ENCODE measurements at regions not wholly inside any gene's neighbourhood (a gene's known extent, or its start where the extent isn't known, plus 50 kb on each side); places are given as distances from the start of the nearest gene placed in this dataset.

- POLR2A ChIA-PET: no interaction called here
- TF ChIP-seq CTCF (IDR thresholded peaks at IDR 0.05): no peak
- DNase-seq (no peak), ATAC-seq (no peak)
- H3K4me1 Mint-ChIP-seq (ENCODE audit: low read depth): no peaks in the 10 kb centered on the region
- H3K27me3 Mint-ChIP-seq: peaks cover 3% of the 10 kb centered on the region
- no peak overlapping the region for H3K27ac Mint-ChIP-seq
- H3K4me3 Mint-ChIP-seq: no peak overlapping the region
- H3K9me3 Mint-ChIP-seq: no peaks in the 10 kb centered on the region
- CTCF ChIA-PET: no interaction called here
- no peaks in the 10 kb centered on the region for H3K36me3 Mint-ChIP-seq (ENCODE audit: low read depth)
- intact Hi-C loops (cut with micrococcal nuclease): no loop called here
Measured at GRCh38 chr11:127109796-127110480, 109.4 kb upstream of the KIRREL3 start.

GRCh38 chr11:127108838-127109237, 108.3 kb upstream of the KIRREL3 start:
- TF ChIP-seq CTCF (IDR thresholded peaks at IDR 0.05): no peak
- no peak for ATAC-seq
- Mint-ChIP-seq H3K27ac (no peak overlapping the region), H3K4me1 (ENCODE audit: low read depth) (no peaks in the 10 kb centered on the region), H3K4me3 (no peak overlapping the region), H3K36me3 (ENCODE audit: low read depth) (no peaks in the 10 kb centered on the region), H3K9me3 (no peaks in the 10 kb centered on the region), H3K27me3 (peaks cover 3% of the 10 kb centered on the region)
- ChIA-PET POLR2A (no interaction called here), CTCF (no interaction called here)
- DNase-seq: no peak
- intact Hi-C loops (cut with micrococcal nuclease): no loop called here

- no peak for TF ChIP-seq CTCF (IDR thresholded peaks at IDR 0.05)
- ChIA-PET CTCF (no interaction called here), POLR2A (no interaction called here)
- Mint-ChIP-seq H3K4me3 (no peak overlapping the region), H3K9me3 (no peaks in the 10 kb centered on the region), H3K4me1 (ENCODE audit: low read depth) (no peaks in the 10 kb centered on the region), H3K27me3 (peaks cover 3% of the 10 kb centered on the region), H3K27ac (no peak overlapping the region), H3K36me3 (ENCODE audit: low read depth) (no peaks in the 10 kb centered on the region)
- ATAC-seq (no peak), DNase-seq (no peak)
- intact Hi-C loops (cut with micrococcal nuclease): no loop called here
Measured at GRCh38 chr11:127106938-127107337, 106.4 kb upstream of the KIRREL3 start.

- Mint-ChIP-seq H3K4me1 (ENCODE audit: low read depth) (no peaks in the 10 kb centered on the region), H3K4me3 (no peak overlapping the region), H3K36me3 (ENCODE audit: low read depth) (no peaks in the 10 kb centered on the region), H3K27ac (no peak overlapping the region), H3K27me3 (peaks cover 3% of the 10 kb centered on the region), H3K9me3 (no peaks in the 10 kb centered on the region)
- DNase-seq (no peak), ATAC-seq (no peak)
- intact Hi-C loops (cut with micrococcal nuclease): no loop called here
- ChIA-PET CTCF (no interaction called here), POLR2A (no interaction called here)
- TF ChIP-seq CTCF (IDR thresholded peaks at IDR 0.05): no peak
Measured at GRCh38 chr11:127105593-127106541, 105.3 kb upstream of the KIRREL3 start.
